Upper lobe of right lung (tissue), 1 donor: ENCODE measurements at regions not wholly inside any gene's neighbourhood (a gene's known extent, or its start where the extent isn't known, plus 50 kb on each side); places are given as distances from the start of the nearest gene placed in this dataset.

Experiments
- ATAC-seq: fragments of 200-7000 bp; cut with Tn5 transposase; one replicate; pipeline ENCODE4 v1.9.1; 2020; ENCODE audit warnings: mild to moderate bottlenecking, moderate library complexity
- DNase-seq: peaks from one replicate; pipeline ENCODE4 v3.0.0-alpha.2; 2020
- H3K27ac ChIP-seq: fragments of 200-600 bp; one replicate; pipeline ENCODE4 v1.8.0; 2022
- H3K27me3 ChIP-seq: fragments of 200-600 bp; one replicate; pipeline ENCODE4 v1.8.0; 2022; ENCODE audit warnings: mild to moderate bottlenecking
- H3K36me3 ChIP-seq: fragments of 200-600 bp; one replicate; pipeline ENCODE4 v1.8.0; 2022
- H3K4me1 ChIP-seq: fragments of 200-600 bp; one replicate; pipeline ENCODE4 v1.8.0; 2022
- H3K4me3 ChIP-seq: fragments of 200-600 bp; one replicate; pipeline ENCODE4 v1.8.0; 2022; ENCODE audit warnings: mild to moderate bottlenecking
- H3K9me3 ChIP-seq: fragments of 200-600 bp; one replicate; pipeline ENCODE4 v1.8.0; 2022
- intact Hi-C: fragments of 100-400 bp; cut with DNase I; formaldehyde crosslinking; loops from one replicate; pipeline ENCODE4 v1.11.0; 2022
- TF ChIP-seq, protein P1 (sequence below): fragments of 200-600 bp; IDR thresholded peaks from one replicate; pipeline ENCODE4 v1.8.0; 2022; ENCODE audit warnings: antibody characterized with exemption
- donor health status: DM: no; HTN: yes; CAD: no; lungs with severe emphysema.

- TF ChIP-seq, protein P1, sequence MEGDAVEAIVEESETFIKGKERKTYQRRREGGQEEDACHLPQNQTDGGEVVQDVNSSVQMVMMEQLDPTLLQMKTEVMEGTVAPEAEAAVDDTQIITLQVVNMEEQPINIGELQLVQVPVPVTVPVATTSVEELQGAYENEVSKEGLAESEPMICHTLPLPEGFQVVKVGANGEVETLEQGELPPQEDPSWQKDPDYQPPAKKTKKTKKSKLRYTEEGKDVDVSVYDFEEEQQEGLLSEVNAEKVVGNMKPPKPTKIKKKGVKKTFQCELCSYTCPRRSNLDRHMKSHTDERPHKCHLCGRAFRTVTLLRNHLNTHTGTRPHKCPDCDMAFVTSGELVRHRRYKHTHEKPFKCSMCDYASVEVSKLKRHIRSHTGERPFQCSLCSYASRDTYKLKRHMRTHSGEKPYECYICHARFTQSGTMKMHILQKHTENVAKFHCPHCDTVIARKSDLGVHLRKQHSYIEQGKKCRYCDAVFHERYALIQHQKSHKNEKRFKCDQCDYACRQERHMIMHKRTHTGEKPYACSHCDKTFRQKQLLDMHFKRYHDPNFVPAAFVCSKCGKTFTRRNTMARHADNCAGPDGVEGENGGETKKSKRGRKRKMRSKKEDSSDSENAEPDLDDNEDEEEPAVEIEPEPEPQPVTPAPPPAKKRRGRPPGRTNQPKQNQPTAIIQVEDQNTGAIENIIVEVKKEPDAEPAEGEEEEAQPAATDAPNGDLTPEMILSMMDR, result no peak
- H3K4me1 ChIP-seq, result no peaks in the 10 kb centered on the region
- no peak overlapping the region for H3K27ac ChIP-seq
- DNase-seq, result no peak
- no peaks in the 10 kb centered on the region for H3K36me3 ChIP-seq
- no peak overlapping the region for H3K4me3 ChIP-seq
- H3K9me3 ChIP-seq, result no peaks in the 10 kb centered on the region
- no peaks in the 10 kb centered on the region for H3K27me3 ChIP-seq
- ATAC-seq, result no peak
- intact Hi-C loops, result no loop called here
Observed at GRCh38 chr12:98235301-98235700, 280.1 kb upstream of the TMPO start.

DNA sequence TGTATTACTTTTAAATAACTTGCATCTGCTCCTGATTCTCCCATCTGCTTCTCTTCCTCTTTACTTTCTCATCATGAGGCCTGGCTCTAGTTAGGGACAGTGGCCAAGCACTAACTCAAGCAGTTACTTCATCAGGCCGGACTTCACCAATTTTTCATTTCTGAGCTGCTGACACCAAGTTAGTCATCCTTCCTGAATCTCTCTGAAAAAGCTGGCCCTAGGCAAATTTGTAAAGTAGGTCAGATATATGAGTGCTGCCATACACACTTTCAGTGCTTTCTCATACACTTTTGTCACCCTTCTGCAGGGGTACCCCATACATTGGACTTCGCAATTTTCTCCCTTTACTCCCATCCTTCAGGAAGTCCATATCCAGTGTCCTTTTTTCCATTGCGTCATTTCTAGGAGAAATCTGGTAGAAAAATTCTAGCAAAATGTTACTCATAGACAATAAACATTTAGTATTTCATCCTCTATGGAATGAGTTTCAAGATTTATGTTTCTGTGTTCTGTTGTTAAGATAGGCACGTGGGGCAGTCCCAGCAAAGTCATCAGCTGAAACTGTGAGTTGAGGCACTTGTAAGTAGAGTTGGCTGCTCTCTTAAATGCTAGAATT, 276.8 kb upstream of the TMPO start:
- no peak overlapping the region for H3K4me3 ChIP-seq
- H3K36me3 ChIP-seq, result no peaks in the 10 kb centered on the region
- TF ChIP-seq, protein P1, result no peak
- no peaks in the 10 kb centered on the region for H3K9me3 ChIP-seq
- H3K27ac ChIP-seq, result no peak overlapping the region
- H3K27me3 ChIP-seq, result no peaks in the 10 kb centered on the region
- intact Hi-C loops, result no loop called here
- no peaks in the 10 kb centered on the region for H3K4me1 ChIP-seq
- DNase-seq (no peak), ATAC-seq (no peak)

GRCh38 chr12:98243190-98243589, 272.2 kb upstream of the TMPO start:
- Histone ChIP-seq H3K9me3 (no peaks in the 10 kb centered on the region), H3K27ac (no peak overlapping the region), H3K27me3 (no peaks in the 10 kb centered on the region), H3K36me3 (no peaks in the 10 kb centered on the region), H3K4me1 (no peaks in the 10 kb centered on the region), H3K4me3 (no peak overlapping the region)
- TF ChIP-seq, protein P1, result no peak
- intact Hi-C loops, result no loop called here
- DNase-seq, result no peak
- ATAC-seq, result no peak

GRCh38 chr12:98244136-98244535, 271.3 kb upstream of the TMPO start:
- TF ChIP-seq, protein P1, result no peak
- ATAC-seq (no peak), DNase-seq (no peak)
- Histone ChIP-seq H3K4me1 (no peaks in the 10 kb centered on the region), H3K4me3 (no peak overlapping the region), H3K9me3 (no peaks in the 10 kb centered on the region), H3K36me3 (no peaks in the 10 kb centered on the region), H3K27me3 (no peaks in the 10 kb centered on the region), H3K27ac (no peak overlapping the region)
- intact Hi-C loops, result no loop called here

- Histone ChIP-seq H3K9me3 (no peaks in the 10 kb centered on the region), H3K4me1 (no peaks in the 10 kb centered on the region), H3K36me3 (no peaks in the 10 kb centered on the region), H3K27me3 (no peaks in the 10 kb centered on the region), H3K27ac (no peak overlapping the region), H3K4me3 (no peak overlapping the region)
- DNase-seq (no peak), ATAC-seq (no peak)
- intact Hi-C loops, result no loop called here
- TF ChIP-seq, protein P1, result no peak
Observed at GRCh38 chr12:98253207-98254037, 262.0 kb upstream of the TMPO start.
